Thoracic aorta (tissue), 2 donors: ENCODE measurements at regions not wholly inside any gene's neighbourhood (a gene's known extent, or its start where the extent isn't known, plus 50 kb on each side); places are given as distances from the start of the nearest gene placed in this dataset.

Experiments
- ATAC-seq: fragments of 150-250 bp; one replicate; pipeline ENCODE4 v1.8.0; 2017; ENCODE audit warnings: low read depth; ENCODE audit not compliant: insufficient number of reproducible peaks, low FRiP score
- DNase-seq: peaks from one replicate; pipeline ENCODE4 v3.0.0-alpha.2; 2020; ENCODE audit warnings: low spot score
- H3K27ac ChIP-seq, 2 donors: fragments of 200-600 bp; sonication (generic); 1 replicate in 1 of 2; 2 replicates in 1 of 2; pipeline ENCODE4 v1.5.1; 2016; ENCODE audit warnings: mild to moderate bottlenecking in 2 of 2, moderate library complexity in 2 of 2
- H3K27me3 ChIP-seq: fragments of 200-600 bp; sonication (generic); replicated peaks from 2 replicates; pipeline ENCODE4 v1.6.0; 2016; ENCODE audit warnings: mild to moderate bottlenecking; ENCODE audit not compliant: insufficient read depth
- H3K36me3 ChIP-seq: fragments of 200-600 bp; sonication (generic); one replicate; pipeline ENCODE4 v1.5.1; 2016
- H3K4me1 ChIP-seq, 2 donors: fragments of 200-600 bp; sonication (generic); 1 replicate in 1 of 2; 2 replicates in 1 of 2; pipeline versions ENCODE4 v1.5.1 to v1.6.0; 2016; ENCODE audit warnings: low read depth in 2 of 2, mild to moderate bottlenecking in 1 of 2; ENCODE audit not compliant: control insufficient read depth in 1 of 2
- H3K4me3 ChIP-seq: fragments of 200-600 bp; sonication (generic); 2 replicates; pipeline ENCODE4 v1.5.1; 2016; ENCODE audit warnings: mild to moderate bottlenecking
- H3K9me3 ChIP-seq: fragments of 200-600 bp; sonication (generic); 2 replicates; pipeline ENCODE4 v1.5.1; 2016
- TF ChIP-seq, protein P1 (sequence below): fragments of 200-600 bp; sonication (generic); IDR thresholded peaks from one replicate; pipeline ENCODE4 v1.5.1; 2019; ENCODE audit warnings: antibody characterized with exemption

DNA sequence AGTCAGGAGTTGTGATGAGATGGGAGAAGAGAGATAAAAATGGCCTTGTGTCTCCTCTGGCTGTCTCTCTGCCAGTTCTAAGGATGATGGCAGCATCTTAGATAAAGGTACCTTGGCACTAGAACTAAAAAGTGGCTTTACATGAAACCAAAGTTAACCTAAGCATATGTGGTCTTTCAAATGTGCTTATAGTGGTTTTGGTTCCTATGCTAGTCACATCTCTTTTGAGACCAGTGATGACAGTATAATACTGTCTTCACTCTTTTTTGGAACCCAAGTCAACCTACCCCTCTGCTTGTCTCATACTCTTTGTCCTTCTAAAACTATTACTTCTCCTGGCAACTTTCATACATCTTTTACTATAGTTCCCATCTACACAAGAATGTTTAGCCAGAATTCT is 142.2 kb upstream of the SATB1 start:
- H3K36me3 ChIP-seq = no peaks in the 10 kb centered on the region
- ATAC-seq (no peak), DNase-seq (no peak)

DNA sequence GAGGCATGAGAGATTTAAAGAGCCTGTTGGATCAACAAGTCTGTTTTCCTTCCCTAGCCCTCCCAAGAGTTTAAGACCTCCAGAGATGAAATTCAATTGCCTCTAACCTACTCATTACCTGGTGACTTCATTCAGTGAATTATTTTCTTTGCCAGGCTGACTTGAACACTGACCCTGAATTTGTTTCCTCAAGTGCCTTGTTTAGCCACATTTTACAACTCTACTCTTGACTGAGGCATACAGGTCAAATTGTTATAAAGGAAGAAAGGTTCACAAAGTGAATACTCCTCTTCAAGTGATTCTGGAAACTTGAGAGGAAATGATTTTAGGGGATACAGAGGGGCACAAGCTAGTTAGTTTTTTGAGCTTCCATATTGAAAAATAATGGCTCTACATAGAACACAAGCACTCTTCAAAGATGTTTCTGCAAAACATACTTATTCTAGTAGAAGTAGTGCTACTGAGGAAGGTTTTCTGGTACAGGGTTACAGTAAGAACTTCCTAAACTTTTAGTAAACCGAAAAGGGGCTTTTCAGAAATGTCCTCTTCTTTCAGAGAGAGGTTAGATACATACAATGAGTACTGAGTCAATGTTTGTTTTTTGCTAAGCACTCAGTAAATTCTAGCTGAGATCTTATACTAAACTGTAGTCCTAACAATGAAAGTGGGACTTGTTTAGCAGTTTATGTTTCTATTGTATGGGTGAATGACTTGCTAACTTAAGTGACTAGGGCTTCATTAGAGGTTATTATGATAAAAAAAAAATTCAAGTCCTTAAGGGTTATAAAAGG is 137.4 kb upstream of the SATB1 start:
- H3K27me3 ChIP-seq = no peaks in the 10 kb centered on the region
- no peak overlapping the region for H3K4me3 ChIP-seq
- no peak overlapping the region for H3K27ac ChIP-seq
- H3K9me3 ChIP-seq = no peaks in the 10 kb centered on the region
- TF ChIP-seq, protein P1, sequence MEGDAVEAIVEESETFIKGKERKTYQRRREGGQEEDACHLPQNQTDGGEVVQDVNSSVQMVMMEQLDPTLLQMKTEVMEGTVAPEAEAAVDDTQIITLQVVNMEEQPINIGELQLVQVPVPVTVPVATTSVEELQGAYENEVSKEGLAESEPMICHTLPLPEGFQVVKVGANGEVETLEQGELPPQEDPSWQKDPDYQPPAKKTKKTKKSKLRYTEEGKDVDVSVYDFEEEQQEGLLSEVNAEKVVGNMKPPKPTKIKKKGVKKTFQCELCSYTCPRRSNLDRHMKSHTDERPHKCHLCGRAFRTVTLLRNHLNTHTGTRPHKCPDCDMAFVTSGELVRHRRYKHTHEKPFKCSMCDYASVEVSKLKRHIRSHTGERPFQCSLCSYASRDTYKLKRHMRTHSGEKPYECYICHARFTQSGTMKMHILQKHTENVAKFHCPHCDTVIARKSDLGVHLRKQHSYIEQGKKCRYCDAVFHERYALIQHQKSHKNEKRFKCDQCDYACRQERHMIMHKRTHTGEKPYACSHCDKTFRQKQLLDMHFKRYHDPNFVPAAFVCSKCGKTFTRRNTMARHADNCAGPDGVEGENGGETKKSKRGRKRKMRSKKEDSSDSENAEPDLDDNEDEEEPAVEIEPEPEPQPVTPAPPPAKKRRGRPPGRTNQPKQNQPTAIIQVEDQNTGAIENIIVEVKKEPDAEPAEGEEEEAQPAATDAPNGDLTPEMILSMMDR = no peak
- H3K4me1 ChIP-seq = no peaks in the 10 kb centered on the region
- no peaks in the 10 kb centered on the region for H3K36me3 ChIP-seq
- ATAC-seq (no peak), DNase-seq (no peak)

More for the DNA sequence above, 142.2 kb upstream of the SATB1 start:
- Histone ChIP-seq H3K27ac (no peak overlapping the region), H3K27me3 (no peaks in the 10 kb centered on the region), H3K4me3 (no peak overlapping the region), H3K4me1 (no peaks in the 10 kb centered on the region), H3K9me3 (no peaks in the 10 kb centered on the region)
- TF ChIP-seq, protein P1 = no peak

DNA sequence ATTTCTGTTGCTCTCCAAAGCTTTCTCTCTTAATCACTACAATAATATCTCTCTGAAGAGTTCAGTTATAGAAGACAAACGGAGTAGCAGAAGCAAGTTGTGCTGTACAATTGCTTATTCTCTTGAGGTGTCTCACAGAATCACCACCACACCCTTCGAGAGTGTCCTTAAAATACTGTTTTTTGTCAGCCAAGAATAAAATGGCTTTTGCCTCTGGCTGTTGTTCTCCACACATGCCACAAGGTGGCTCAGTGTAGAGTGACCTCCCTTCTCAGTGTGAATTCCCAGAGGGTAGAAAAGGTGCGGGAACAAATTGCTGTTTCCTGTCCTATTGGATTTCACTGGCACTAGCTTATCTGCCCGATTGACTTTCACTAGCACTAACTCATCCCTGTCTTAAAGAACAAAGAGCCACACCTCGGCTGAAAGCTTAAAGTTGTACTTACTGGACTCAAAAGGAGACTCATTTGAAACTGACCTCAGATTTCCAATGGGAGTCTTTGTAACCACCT is 134.2 kb upstream of the SATB1 start:
- ATAC-seq = no peak
- no peaks in the 10 kb centered on the region for H3K4me1 ChIP-seq
- H3K27me3 ChIP-seq = no peaks in the 10 kb centered on the region
- no peak overlapping the region for H3K4me3 ChIP-seq
- H3K36me3 ChIP-seq = no peaks in the 10 kb centered on the region
- TF ChIP-seq, protein P1 = peak; percentile 54
- DNase-seq = no peak
- no peaks in the 10 kb centered on the region for H3K9me3 ChIP-seq
- no peak overlapping the region for H3K27ac ChIP-seq

DNA sequence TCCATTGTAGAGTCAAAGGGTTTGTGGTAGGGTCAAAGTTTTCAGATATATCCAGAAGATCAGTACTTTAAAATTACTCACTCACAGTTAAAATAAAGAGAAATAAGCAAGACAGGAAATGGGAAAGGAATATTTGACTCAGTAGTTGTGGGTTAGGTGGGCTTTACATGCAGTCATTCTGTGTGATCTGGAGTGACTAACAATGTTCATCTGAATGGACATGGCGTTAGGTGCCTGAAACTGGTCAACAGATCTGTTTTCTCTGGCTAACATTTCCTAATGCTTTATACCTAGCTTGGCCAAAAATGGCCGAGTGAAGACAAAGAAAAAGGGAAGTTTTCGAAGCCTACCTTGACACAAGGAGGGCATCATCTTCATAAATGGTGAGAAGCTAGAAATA is 133.4 kb upstream of the SATB1 start:
- DNase-seq (no peak), ATAC-seq (no peak)
- Histone ChIP-seq H3K27me3 (no peaks in the 10 kb centered on the region), H3K36me3 (no peaks in the 10 kb centered on the region), H3K4me3 (no peak overlapping the region), H3K9me3 (no peaks in the 10 kb centered on the region), H3K27ac (no peak overlapping the region), H3K4me1 (no peaks in the 10 kb centered on the region)
- TF ChIP-seq, protein P1 = no peak

DNA sequence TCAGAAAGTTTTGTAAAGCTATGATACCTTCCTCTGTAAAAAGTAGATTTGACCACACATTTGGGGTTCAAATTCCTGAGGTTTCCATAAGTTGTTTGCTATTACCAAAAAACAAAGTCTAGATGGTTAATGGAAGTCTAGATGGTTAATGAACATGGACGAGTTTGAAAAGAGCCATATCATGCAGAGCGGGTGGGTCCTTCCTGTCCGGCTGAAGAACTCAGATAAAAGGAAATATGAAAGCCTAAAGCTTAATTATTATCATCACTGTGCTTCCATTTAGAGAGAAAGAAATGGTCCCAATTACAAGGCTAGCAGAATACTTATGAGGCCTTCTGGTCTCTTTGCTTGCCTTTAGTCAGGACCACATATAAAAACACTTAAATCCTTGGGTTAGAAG is 132.1 kb upstream of the SATB1 start:
- Histone ChIP-seq H3K36me3 (no peaks in the 10 kb centered on the region), H3K27ac (no peak overlapping the region), H3K9me3 (no peaks in the 10 kb centered on the region), H3K4me3 (no peak overlapping the region), H3K4me1 (no peaks in the 10 kb centered on the region), H3K27me3 (no peaks in the 10 kb centered on the region)
- TF ChIP-seq, protein P1 = no peak
- DNase-seq (no peak), ATAC-seq (no peak)
